Smooth muscle cell (in vitro differentiated cells): ENCODE measurements at regions not wholly inside any gene's neighbourhood (a gene's known extent, or its start where the extent isn't known, plus 50 kb on each side); places are given as distances from the start of the nearest gene placed in this dataset.
"Not testable (repeated sequence)": the region's sequence is repeated elsewhere in the genome, so short reads cannot be mapped to it uniquely, and the experiment has no call there.

ENCODE experiments used
- DNase-seq: peaks from one replicate; lab custom pipeline; 2025; ENCODE audit not compliant: unreplicated experiment; lab: John Stamatoyannopoulos, UW
- H2AFZ ChIP-seq: fragments of 200-600 bp; sonication (generic); 2 replicates; pipeline ENCODE4 v1.6.0; 2016; ENCODE audit warnings: antibody characterized with exemption, low read depth, mild to moderate bottlenecking
- H3F3A ChIP-seq: fragments of 200-600 bp; sonication (generic); 2 replicates; pipeline ENCODE4 v1.6.0; 2017; ENCODE audit warnings: antibody characterized with exemption, low read depth
- H3K27ac ChIP-seq: fragments of 200-600 bp; sonication (generic); 2 replicates; pipeline ENCODE4 v1.5.1; 2016; ENCODE audit warnings: low read depth, mild to moderate bottlenecking
- H3K27me3 ChIP-seq: fragments of 200-600 bp; sonication (generic); 2 replicates; pipeline ENCODE4 v1.6.1; 2016; ENCODE audit warnings: low read depth, mild to moderate bottlenecking
- H3K36me3 ChIP-seq: fragments of 200-600 bp; sonication (generic); 2 replicates; pipeline ENCODE4 v1.5.1; 2016; ENCODE audit warnings: low read depth
- H3K4me1 ChIP-seq: fragments of 200-600 bp; sonication (generic); 2 replicates; pipeline ENCODE4 v1.5.1; 2016; ENCODE audit warnings: low read depth
- H3K4me2 ChIP-seq: fragments of 200-600 bp; sonication (generic); 2 replicates; pipeline ENCODE4 v1.6.0; 2016; ENCODE audit warnings: mild to moderate bottlenecking
- H3K4me3 ChIP-seq: fragments of 200-600 bp; sonication (generic); 2 replicates; pipeline ENCODE4 v1.5.1; 2016; ENCODE audit warnings: mild to moderate bottlenecking
- H3K79me2 ChIP-seq: fragments of 200-600 bp; sonication (generic); 2 replicates; pipeline ENCODE4 v1.6.0; 2016; ENCODE audit warnings: low read depth, mild to moderate bottlenecking
- H3K9ac ChIP-seq: fragments of 200-600 bp; sonication (generic); 2 replicates; pipeline ENCODE4 v1.6.0; 2016; ENCODE audit warnings: low read depth
- H3K9me3 ChIP-seq: fragments of 200-600 bp; sonication (generic); replicated peaks from 2 replicates; pipeline ENCODE4 v1.5.1; 2016; ENCODE audit warnings: low read depth
- H4K20me1 ChIP-seq: fragments of 200-600 bp; sonication (generic); 2 replicates; pipeline ENCODE4 v1.6.0; 2016; ENCODE audit warnings: low read depth
- WGBS: methylation state at CpG from one replicate; pipeline ENCODE4 v1.1.7; 2016; ENCODE audit warnings: low lambda C conversion rate; 5-methylcytosine and 5-hydroxymethylcytosine counted together
- TF ChIP-seq, protein P1 (sequence below): fragments of 200-600 bp; sonication (generic); IDR thresholded peaks from 2 replicates; pipeline ENCODE4 v1.5.1; 2017; ENCODE audit warnings: borderline replicate concordance, mild to moderate bottlenecking, antibody characterized with exemption; ENCODE audit not compliant: insufficient read depth, poor library complexity, severe bottlenecking

DNA sequence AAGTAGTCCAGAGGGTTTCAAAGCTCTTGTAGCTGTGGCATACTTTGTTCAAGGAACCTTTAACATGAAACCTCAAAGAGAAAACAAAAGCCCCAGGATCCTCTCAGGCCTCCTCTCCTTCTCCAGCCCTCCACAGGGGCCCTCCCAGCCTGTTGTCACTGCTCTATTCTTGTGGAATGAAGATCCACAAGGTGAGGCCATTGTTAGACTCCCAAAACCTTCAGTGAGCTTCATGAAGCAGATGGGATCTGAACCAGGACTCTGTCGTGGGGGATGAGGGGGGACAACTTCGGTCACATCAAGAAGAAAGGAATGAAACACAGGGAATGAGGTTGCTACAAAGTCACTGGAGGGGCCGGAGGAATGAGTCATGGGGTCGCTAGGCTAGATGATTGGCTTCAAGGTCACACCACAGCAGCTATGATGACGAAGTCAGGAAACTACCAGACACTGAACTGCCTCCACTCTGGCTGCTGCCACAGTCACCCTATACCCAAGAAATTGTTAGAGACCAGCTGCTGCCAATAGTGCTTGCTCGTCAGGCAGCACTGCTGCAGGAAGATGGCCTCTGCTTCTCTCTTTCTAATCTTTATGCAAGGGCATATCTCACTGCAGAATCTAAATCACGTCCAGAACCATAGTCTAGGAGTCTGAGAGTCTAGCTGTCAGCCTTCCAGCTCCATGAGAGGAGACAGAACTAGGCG lies 208.8 kb downstream of the HIBADH start:
- WGBS: 5% methylated on average over 8 of the region's 8 CpGs
- Histone ChIP-seq H3K79me2 (no peaks in the 10 kb centered on the region), H3K9me3 (no peaks in the 10 kb centered on the region), H3K4me2 (peak overlapping the region; percentile 76), H2AFZ (peak overlapping the region; percentile 87), H3F3A (no peaks in the 10 kb centered on the region), H3K27ac (peak overlapping the region; percentile 62), H3K27me3 (no peaks in the 10 kb centered on the region), H3K4me1 (no peaks in the 10 kb centered on the region), H4K20me1 (no peaks in the 10 kb centered on the region), H3K4me3 (no peak overlapping the region), H3K36me3 (no peaks in the 10 kb centered on the region), H3K9ac (no peak overlapping the region)
- DNase-seq: peak; percentile 9
- TF ChIP-seq, protein P1, sequence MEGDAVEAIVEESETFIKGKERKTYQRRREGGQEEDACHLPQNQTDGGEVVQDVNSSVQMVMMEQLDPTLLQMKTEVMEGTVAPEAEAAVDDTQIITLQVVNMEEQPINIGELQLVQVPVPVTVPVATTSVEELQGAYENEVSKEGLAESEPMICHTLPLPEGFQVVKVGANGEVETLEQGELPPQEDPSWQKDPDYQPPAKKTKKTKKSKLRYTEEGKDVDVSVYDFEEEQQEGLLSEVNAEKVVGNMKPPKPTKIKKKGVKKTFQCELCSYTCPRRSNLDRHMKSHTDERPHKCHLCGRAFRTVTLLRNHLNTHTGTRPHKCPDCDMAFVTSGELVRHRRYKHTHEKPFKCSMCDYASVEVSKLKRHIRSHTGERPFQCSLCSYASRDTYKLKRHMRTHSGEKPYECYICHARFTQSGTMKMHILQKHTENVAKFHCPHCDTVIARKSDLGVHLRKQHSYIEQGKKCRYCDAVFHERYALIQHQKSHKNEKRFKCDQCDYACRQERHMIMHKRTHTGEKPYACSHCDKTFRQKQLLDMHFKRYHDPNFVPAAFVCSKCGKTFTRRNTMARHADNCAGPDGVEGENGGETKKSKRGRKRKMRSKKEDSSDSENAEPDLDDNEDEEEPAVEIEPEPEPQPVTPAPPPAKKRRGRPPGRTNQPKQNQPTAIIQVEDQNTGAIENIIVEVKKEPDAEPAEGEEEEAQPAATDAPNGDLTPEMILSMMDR: no peak

DNA sequence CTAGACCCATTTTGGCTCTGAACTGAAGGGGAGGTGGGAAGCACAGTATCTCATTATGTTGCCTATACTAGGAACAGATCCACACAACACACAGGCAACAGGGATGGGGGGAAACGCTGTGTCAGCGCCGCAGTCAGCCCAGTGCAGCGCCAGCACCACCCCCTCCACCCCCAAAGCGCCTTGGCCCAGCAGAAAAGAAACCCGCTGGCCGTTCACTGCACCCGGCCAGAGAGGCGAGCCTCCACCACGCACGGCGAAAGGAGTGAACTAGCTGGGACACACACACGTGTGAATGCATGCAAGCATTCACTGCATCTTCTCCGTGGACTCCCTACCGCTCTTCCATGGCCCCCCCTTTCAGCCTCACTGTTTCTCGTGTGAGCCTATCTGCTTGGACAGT lies 205.6 kb downstream of the HIBADH start:
- not testable (repeated sequence) for DNase-seq, H4K20me1 ChIP-seq, H3K27ac ChIP-seq, H3K36me3 ChIP-seq, H2AFZ ChIP-seq, H3F3A ChIP-seq, H3K9ac ChIP-seq, H3K79me2 ChIP-seq, H3K27me3 ChIP-seq, H3K9me3 ChIP-seq, H3K4me2 ChIP-seq, H3K4me3 ChIP-seq, H3K4me1 ChIP-seq
- 91% methylated on average over 16 of the region's 16 CpGs for WGBS

DNA sequence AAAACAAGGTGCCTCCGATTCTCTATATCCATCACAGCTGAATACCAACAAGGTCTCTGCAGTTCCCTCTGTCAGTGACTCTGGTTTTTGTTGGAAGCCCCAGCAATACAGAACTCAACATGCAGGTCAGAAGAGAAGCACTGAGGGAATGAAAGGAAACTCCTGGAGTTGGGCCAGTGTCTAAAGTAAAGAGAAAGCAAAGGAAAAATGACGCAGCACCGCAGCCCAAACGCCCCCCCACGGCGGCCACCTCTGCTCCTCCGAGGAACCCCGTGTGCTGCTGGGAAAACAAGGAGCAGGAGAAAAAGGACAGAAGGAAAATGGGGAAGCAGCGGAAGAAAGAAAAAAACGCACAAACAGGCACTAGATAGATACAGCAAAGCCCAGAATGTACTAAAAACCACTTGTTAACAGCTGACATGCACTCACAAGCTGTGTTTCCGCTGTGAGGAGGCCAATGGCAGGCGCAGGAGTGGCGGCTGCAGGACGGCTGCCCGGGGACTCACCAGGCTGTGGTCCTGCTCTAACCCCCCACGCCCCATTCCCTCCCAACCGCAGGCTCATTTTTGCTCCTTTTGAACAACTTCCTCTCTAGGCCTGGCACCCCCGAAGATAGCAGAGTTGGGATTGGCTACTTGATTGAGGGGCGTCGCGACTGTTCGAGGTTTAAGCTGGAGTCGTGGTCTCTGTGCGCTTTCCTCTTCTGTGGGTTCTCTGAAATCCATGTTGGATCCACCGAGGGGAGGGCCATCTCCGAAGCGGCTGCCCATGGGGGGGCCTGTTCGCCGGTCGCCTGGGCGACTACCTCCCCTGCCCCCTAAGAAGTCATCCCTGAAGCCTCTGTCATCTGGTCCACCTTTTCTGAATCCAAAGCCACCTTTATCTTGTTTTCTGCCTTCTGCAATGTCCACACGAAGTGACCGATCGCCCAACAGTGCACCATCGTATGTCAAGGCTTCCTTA lies 204.8 kb downstream of the HIBADH start:
- H3K36me3 ChIP-seq, H4K20me1 ChIP-seq, H3K4me2 ChIP-seq, H3K27ac ChIP-seq, H2AFZ ChIP-seq, H3F3A ChIP-seq, H3K27me3 ChIP-seq, H3K9ac ChIP-seq, DNase-seq, H3K4me3 ChIP-seq, H3K9me3 ChIP-seq, H3K79me2 ChIP-seq, H3K4me1 ChIP-seq: not testable (repeated sequence)
- WGBS: 94% methylated on average over 30 of the region's 35 CpGs

DNA sequence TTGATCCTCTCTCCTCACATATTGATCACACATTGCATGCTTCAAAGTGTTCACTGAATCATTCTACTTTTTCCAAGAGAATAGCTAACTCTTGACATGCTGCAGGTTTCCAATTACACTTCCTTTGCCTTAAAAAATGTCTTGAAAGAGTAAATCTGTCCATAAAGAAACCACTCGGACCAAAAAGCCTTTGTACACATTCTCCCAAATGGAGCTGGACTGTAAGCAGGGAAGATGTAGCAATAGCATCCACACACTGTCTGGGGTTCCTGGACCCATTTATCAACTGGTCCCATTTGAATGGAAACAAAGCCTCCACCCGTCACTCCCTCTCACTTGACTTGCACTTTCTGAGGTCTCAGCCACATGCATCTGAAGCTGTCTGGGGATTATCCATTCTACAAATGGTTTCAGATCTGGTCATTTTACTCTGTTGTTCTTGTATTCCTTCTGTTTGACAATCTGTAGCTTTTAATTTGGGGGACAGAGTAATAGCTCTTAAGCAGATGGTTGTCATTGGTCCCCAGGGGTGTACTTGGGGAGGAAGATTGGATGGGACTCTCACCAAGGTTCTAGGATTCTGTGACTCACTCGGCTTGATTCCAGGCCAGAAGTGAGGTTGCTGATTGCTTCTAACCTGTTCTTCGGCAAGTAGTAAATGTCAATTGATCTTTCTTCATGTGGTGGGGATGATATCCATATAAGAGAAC lies 203.5 kb downstream of the HIBADH start:
- Histone ChIP-seq H3K36me3 (no peaks in the 10 kb centered on the region), H3K79me2 (no peaks in the 10 kb centered on the region), H3K4me1 (no peaks in the 10 kb centered on the region), H3K4me2 (no peak overlapping the region), H2AFZ (no peak overlapping the region), H3K9me3 (no peaks in the 10 kb centered on the region), H3K27ac (no peak overlapping the region), H3K9ac (no peak overlapping the region), H3K27me3 (no peaks in the 10 kb centered on the region), H3K4me3 (no peak overlapping the region), H4K20me1 (no peaks in the 10 kb centered on the region), H3F3A (no peaks in the 10 kb centered on the region)
- no peak for DNase-seq
- TF ChIP-seq, protein P1: no peak
- 77% methylated on average over 4 of the region's 4 CpGs for whole genome bisulfite sequencing
